Naive thymus-derived CD8-positive, alpha-beta T cell (primary cell): ENCODE measurements at regions not wholly inside any gene's neighbourhood (a gene's known extent, or its start where the extent isn't known, plus 50 kb on each side); places are given as distances from the start of the nearest gene placed in this dataset.
"Not testable (repeated sequence)": the region's sequence is repeated elsewhere in the genome, so short reads cannot be mapped to it uniquely, and the experiment has no call there.

ENCODE experiments used
- ATAC-seq, 2 donors: fragments of 150-1000 bp; cut with Tn5 transposase in 1 of 2; sonication (Bioruptor Pico), chemical (Tn5 transposase) in 1 of 2; 1 replicate in 1 of 2; 2 replicates in 1 of 2; pipeline ENCODE4 v1.10.0; 2021; ENCODE audit warnings: mild to moderate bottlenecking in 2 of 2, moderate library complexity in 2 of 2
- POLR2A ChIA-PET: fragments of 350-600 bp; sonication (Branson Sonifier 250); formaldehyde crosslinking; loops from one replicate; lab custom pipeline; 2021; ENCODE audit warnings: antibody characterized with exemption; lab: Charles Lee
- DNase-seq, 10 donors: peaks; one replicate each; pipeline versions ENCODE4 v3.0.0 to v3.0.0-alpha.2; 2020 to 2022
- H3K27ac Mint-ChIP-seq, 10 donors: one replicate each; pipeline ENCODE4 v1.8.0; 2020 to 2022; ENCODE audit warnings: mild to moderate bottlenecking in 10 of 10, mixed read lengths in 10 of 10, moderate library complexity in 4 of 10, inconsistent platforms in 1 of 10
- H3K27me3 Mint-ChIP-seq, 5 donors: one replicate each; pipeline ENCODE4 v1.8.0; 2021 to 2022; ENCODE audit warnings: mixed read lengths in 5 of 5
- H3K36me3 Mint-ChIP-seq, 3 donors: one replicate each; pipeline ENCODE4 v1.8.0; 2020 to 2022; ENCODE audit warnings: mixed read lengths in 3 of 3, mild to moderate bottlenecking in 2 of 3, inconsistent platforms in 1 of 3
- H3K4me1 Mint-ChIP-seq, 4 donors: one replicate each; pipeline ENCODE4 v1.8.0; 2021 to 2022; ENCODE audit warnings: mixed read lengths in 4 of 4
- H3K4me3 Mint-ChIP-seq, 10 donors: one replicate each; pipeline ENCODE4 v1.8.0; 2020 to 2022; ENCODE audit warnings: mild to moderate bottlenecking in 10 of 10, mixed read lengths in 10 of 10, moderate library complexity in 6 of 10, inconsistent platforms in 1 of 10
- H3K9me3 Mint-ChIP-seq, 9 donors: one replicate each; pipeline ENCODE4 v1.8.0; 2020 to 2022; ENCODE audit warnings: mixed read lengths in 9 of 9, mild to moderate bottlenecking in 3 of 9, inconsistent platforms in 1 of 9, moderate library complexity in 1 of 9

DNA sequence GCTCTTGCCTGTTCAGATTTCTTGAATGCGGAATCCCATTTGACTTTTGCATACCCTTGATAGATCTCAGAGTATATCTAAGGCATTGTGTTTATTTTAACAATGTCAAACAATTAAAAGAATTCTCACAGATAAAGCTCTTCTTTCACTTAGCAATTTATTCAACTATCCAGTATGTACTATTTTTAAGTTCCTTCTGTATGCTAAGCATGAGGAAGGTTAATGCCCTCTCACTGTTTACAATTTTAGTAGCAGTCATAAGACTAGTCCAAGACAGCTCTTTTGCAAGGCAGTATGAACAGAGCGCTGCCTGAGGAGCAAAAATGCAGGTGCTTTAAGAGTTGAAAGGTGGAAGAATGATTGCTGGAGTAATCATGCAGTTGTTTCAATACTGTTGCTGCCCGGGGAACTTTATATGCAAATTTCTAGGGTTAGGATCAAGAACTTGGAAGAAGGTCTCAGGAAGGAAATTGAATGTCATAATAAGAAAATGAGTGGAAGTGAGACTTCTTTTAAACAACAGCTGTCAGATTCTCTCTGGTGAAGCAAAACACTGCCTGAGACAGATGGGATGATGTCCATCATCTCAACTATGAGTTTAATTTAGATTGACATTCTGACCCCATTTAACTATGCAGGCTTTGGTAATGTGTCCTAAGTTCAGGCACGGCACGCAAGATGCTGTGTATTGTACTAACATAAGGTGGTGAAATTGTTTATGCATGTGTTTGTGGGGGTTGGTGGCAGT lies 1303.5 kb upstream of the CITED2 start:
- H3K4me3 Mint-ChIP-seq, result no peak overlapping the region
- no peaks in the 10 kb centered on the region for H3K36me3 Mint-ChIP-seq
- peaks cover 0 to 5% (median 1%) of the 10 kb centered on the region in 5 donors for H3K27me3 Mint-ChIP-seq

DNA sequence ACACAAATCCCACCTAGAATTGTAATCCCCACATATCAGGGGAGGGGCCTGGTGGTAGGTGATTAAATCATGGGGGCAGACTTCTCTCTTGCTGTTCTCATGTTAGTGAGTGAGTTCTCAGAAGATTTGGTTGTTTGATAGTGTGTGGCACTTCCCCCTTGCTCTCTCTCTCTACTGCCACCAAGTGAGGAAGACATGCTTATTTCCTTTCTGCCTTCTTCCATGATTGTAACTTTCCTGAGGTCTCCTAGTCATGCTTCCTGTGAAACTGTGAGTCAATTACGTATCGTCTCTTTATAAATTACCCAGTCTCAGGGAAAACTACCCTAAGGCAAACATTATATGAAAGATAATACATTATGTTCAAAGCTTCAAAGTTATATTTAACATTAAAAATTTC lies 1297.5 kb upstream of the CITED2 start:
- POLR2A ChIA-PET, result no interaction called here
- no peak overlapping the region for H3K4me3 Mint-ChIP-seq
- H3K27ac Mint-ChIP-seq, result no peak overlapping the region
- H3K9me3 Mint-ChIP-seq, result no peaks in the 10 kb centered on the region
- H3K36me3 Mint-ChIP-seq, result no peaks in the 10 kb centered on the region
- ATAC-seq, result no peak
- no peak for DNase-seq
- no peaks in the 10 kb centered on the region for H3K4me1 Mint-ChIP-seq
- peaks cover 0 to 3% (median 0%) of the 10 kb centered on the region in 5 donors for H3K27me3 Mint-ChIP-seq

More for the DNA sequence above, 1303.5 kb upstream of the CITED2 start:
- H3K9me3 Mint-ChIP-seq, result peaks cover 0 to 4% (median 0%) of the 10 kb centered on the region in 9 donors
- no peak overlapping the region for H3K27ac Mint-ChIP-seq
- H3K4me1 Mint-ChIP-seq, result no peaks in the 10 kb centered on the region
- POLR2A ChIA-PET, result no interaction called here
- no peak for DNase-seq
- no peak for ATAC-seq

DNA sequence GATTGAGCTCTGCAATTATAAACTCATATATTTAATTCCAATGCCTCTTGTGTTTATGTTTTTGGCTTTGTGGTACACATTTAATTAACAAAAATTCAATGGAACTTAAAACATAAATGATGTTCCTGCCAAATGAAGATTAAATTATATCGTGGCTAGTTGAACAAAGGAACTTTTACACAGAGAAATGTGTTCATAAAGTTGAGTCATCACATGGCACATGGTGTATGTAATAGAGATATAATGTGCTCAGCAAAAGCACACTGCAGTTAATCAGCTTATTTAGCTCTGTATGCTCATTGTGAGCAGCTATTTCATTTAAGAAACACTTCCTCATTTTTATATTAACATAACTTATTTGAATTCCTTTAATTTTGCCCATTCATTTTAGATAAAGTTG lies 1295.6 kb upstream of the CITED2 start:
- Mint-ChIP-seq H3K36me3 (no peaks in the 10 kb centered on the region), H3K4me1 (no peaks in the 10 kb centered on the region), H3K27ac (no peak overlapping the region), H3K4me3 (no peak overlapping the region), H3K27me3 (peaks cover 0 to 3% (median 0%) of the 10 kb centered on the region in 5 donors), H3K9me3 (no peaks in the 10 kb centered on the region)
- no peak for DNase-seq
- POLR2A ChIA-PET, result no interaction called here
- no peak for ATAC-seq

DNA sequence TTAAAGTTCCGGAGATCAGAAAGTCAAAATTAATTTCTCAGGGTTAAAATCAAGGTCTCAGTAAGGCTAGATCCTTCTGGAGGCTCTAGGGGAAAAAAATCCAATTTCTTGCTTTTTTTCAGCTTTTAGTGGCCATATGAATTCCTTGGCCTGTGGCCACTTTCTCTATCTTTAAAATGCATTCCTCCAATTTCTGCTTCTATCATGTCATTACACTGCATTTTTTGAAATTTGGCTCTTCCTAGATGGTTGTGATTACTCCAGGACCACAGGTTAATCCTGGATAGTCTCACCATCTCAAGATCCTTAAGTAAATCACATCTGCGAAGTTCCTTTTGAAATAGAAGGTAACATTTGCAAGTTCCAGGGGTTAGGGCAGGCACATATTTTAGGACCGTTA lies 1294.9 kb upstream of the CITED2 start:
- POLR2A ChIA-PET, result no interaction called here
- no peaks in the 10 kb centered on the region for H3K36me3 Mint-ChIP-seq
- DNase-seq, result no peak
- H3K4me1 Mint-ChIP-seq, result no peaks in the 10 kb centered on the region
- H3K9me3 Mint-ChIP-seq, result no peaks in the 10 kb centered on the region
- no peak overlapping the region for H3K27ac Mint-ChIP-seq
- ATAC-seq, result no peak
- no peak overlapping the region for H3K4me3 Mint-ChIP-seq
- peaks cover 0 to 3% (median 0%) of the 10 kb centered on the region in 5 donors for H3K27me3 Mint-ChIP-seq

DNA sequence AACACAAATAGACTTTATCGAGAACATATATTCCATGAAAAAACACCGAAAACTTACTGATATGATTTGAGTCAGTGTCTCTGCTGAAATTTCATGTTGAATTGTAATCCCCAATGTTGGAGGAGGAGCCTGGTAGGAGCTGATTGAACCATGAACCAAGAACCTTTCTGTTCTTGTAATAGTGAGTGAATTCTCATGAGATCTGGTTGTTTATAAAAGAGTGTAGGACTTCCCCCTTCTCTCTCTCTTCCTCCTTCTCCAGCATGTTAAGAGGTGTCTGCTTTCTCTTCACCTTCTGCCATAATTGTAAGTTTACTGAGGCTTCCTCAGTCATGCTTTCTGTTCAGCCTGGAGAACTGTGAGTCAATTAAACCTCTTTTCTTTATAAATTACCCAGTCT lies 1289.3 kb upstream of the CITED2 start:
- H3K36me3 Mint-ChIP-seq, result no peaks in the 10 kb centered on the region
- no peaks in the 10 kb centered on the region for H3K4me1 Mint-ChIP-seq
- H3K9me3 Mint-ChIP-seq, result no peaks in the 10 kb centered on the region
- no peak overlapping the region for H3K27ac Mint-ChIP-seq
- H3K27me3 Mint-ChIP-seq, result no peaks in the 10 kb centered on the region
- POLR2A ChIA-PET, result no interaction called here
- ATAC-seq, result no peak
- no peak for DNase-seq
- no peak overlapping the region for H3K4me3 Mint-ChIP-seq

DNA sequence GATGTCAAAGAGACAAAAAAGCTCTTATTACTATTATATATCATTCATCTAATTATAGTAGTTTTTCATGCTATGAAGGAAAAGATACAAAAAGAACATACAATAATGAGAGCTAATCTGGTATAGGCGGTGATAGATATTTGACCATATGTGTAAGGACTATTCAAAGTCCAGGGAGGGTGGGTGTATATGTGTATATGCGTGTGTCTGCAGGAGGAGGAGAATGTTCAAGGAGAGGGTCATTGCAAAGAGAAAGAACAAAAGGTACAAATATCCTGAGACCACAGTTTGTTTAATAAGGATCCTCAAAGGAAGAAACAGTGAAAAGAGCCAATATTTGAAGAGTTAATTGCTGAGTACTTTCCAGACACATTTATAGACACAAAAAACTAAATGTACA lies 1288.6 kb upstream of the CITED2 start:
- Mint-ChIP-seq H3K27me3 (no peaks in the 10 kb centered on the region), H3K4me1 (no peaks in the 10 kb centered on the region), H3K36me3 (no peaks in the 10 kb centered on the region), H3K27ac (no peak overlapping the region), H3K4me3 (no peak overlapping the region), H3K9me3 (no peaks in the 10 kb centered on the region)
- ATAC-seq (no peak), DNase-seq (no peak)
- POLR2A ChIA-PET, result no interaction called here

DNA sequence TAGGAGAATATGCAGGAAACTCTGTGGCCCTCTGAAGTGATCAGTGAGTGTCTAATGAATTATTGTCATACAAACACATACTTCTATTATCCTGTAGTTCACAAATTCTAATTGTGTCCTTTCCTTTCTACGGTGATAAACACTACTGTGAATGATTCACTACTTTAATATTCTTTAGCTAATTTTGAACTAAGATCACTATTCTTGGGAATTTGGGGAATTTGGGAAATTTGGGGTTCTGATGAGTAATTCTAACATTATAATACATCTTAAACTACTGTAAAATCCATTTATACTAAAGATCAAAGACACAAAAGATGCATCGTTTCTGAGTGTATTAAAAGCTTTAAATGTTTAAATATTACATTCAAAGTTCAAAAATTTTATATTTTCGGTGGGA lies 1287.2 kb upstream of the CITED2 start:
- no peak for DNase-seq
- POLR2A ChIA-PET, result no interaction called here
- Mint-ChIP-seq H3K4me1 (no peaks in the 10 kb centered on the region), H3K27ac (no peak overlapping the region), H3K27me3 (no peaks in the 10 kb centered on the region), H3K4me3 (no peak overlapping the region), H3K36me3 (no peaks in the 10 kb centered on the region), H3K9me3 (no peaks in the 10 kb centered on the region)
- no peak for ATAC-seq

DNA sequence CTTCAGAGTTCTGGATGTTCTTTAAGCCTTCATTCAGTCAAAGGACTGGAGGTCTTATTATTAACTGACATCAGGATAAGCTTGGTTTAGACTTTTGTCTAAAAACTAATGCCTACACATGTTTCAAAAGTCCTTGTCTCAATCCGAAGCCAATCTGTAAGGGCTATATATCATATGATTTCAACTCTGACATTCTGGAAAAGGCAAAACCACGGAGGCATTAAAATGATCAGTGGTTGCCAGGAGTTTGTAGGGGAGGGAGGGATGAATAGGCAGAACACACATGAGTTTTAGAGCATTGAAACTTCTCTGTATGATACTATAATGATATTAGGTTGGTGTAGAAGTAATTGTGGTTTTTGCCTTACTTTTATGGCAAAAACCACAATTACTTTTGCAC lies 1285.8 kb upstream of the CITED2 start:
- H3K27me3 Mint-ChIP-seq, result peaks cover 0 to 1% (median 0%) of the 10 kb centered on the region in 5 donors
- H3K36me3 Mint-ChIP-seq, result no peaks in the 10 kb centered on the region
- no peaks in the 10 kb centered on the region for H3K9me3 Mint-ChIP-seq

DNA sequence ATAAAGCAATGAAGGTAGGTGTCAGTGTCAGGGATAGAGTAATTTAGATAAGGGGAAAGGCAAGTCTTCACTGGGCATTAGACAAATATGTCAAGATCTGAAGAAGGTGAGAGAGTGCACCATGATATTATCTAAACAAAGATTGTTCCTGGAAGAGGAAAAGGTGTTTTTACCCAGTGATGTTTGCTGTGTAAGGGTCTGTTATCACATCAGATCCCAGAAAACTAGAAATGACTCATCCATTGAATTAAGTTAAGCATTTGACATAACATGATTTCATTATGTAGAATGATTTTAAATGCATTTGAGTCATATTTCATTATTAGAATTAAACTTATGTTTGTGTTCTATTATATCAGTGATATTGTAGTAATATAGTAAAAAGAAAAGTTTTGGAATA lies 1279.5 kb upstream of the CITED2 start:
- Mint-ChIP-seq H3K4me3 (no peak overlapping the region), H3K9me3 (peaks cover 0 to 3% (median 0%) of the 10 kb centered on the region in 9 donors), H3K36me3 (no peaks in the 10 kb centered on the region), H3K27ac (no peak overlapping the region), H3K27me3 (peaks cover 0 to 1% (median 0%) of the 10 kb centered on the region in 5 donors), H3K4me1 (no peaks in the 10 kb centered on the region)
- POLR2A ChIA-PET, result no interaction called here
- ATAC-seq, result no peak
- DNase-seq, result no peak

More for the DNA sequence above, 1285.8 kb upstream of the CITED2 start:
- H3K27ac Mint-ChIP-seq, result no peak overlapping the region
- ATAC-seq (no peak), DNase-seq (no peak)
- H3K4me3 Mint-ChIP-seq, result no peak overlapping the region
- POLR2A ChIA-PET, result no interaction called here
- H3K4me1 Mint-ChIP-seq, result no peaks in the 10 kb centered on the region

DNA sequence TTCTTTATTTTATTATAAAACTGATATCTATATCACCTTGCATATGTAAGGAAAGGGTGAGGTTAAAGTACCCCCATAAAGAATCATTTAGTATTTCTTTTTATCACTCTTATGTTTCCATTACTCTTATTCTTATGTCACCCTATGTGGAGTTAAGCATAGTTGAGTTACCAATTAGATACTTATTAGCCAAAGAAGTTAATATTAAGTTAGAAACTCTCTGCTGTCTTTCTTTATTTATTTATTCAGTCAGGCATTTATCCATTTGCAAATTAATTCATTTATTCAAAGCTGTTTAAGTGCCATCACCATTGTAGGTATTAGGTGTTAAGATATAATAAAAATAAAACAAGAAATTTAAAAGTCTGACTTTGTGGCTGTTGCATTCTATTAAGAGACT lies 1279.1 kb upstream of the CITED2 start:
- Mint-ChIP-seq H3K27ac (no peak overlapping the region), H3K27me3 (peaks cover 0 to 1% (median 0%) of the 10 kb centered on the region in 5 donors), H3K4me1 (no peaks in the 10 kb centered on the region), H3K4me3 (no peak overlapping the region), H3K36me3 (no peaks in the 10 kb centered on the region), H3K9me3 (peaks cover 0 to 5% (median 0%) of the 10 kb centered on the region in 9 donors)
- ATAC-seq, result no peak
- no peak for DNase-seq
- POLR2A ChIA-PET, result no interaction called here

DNA sequence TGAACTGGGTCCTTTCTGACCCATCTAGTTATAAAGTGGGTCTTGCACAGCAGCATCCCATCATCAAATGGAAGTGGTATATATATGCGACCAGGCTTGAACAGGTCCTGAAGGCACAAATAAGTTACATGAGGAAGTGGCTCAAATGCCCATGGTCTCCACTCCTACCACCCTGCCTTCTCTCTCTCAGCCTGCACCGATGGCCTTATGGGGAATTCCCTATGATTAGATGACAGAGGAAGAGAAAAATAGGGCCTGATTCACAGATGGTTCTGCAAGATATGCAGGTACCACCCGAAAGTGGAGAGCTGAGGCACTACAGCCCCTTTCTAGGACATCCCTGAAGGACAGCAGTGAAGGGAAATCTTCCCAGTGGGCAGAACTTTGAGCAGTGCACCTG lies 1275.1 kb upstream of the CITED2 start:
- H3K4me3 Mint-ChIP-seq, POLR2A ChIA-PET, H3K27ac Mint-ChIP-seq, ATAC-seq, H3K4me1 Mint-ChIP-seq, H3K27me3 Mint-ChIP-seq, DNase-seq: not testable (repeated sequence)
- Mint-ChIP-seq H3K36me3 (peaks cover 0 to 10% (median 0%) of the 10 kb centered on the region in 3 donors), H3K9me3 (peaks cover 0 to 27% (median 17%) of the 10 kb centered on the region in 9 donors)

DNA sequence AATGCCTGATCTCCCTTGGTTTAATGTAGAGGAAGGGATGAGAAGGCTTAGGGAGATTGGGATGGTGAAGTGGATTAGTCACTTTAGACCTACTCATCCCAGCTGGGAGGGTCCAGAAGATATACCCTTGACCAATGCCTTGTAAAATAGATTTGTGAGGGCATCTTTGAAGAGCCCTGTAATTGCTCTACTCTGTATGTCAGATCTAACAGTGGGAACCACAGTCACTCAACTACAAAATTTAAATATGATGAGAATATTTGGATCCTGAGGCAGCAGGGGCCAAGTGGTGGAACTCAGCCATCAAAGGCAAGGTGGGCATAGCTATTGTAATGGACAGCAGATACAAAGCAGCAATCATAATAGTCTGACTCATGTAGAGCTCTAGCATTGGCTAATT lies 1272.9 kb upstream of the CITED2 start:
- ATAC-seq, H3K4me1 Mint-ChIP-seq, H3K27me3 Mint-ChIP-seq, POLR2A ChIA-PET, DNase-seq, H3K27ac Mint-ChIP-seq, H3K4me3 Mint-ChIP-seq: not testable (repeated sequence)
- Mint-ChIP-seq H3K36me3 (peaks cover 0 to 10% (median 0%) of the 10 kb centered on the region in 3 donors), H3K9me3 (peaks cover 0 to 31% (median 17%) of the 10 kb centered on the region in 9 donors)

DNA sequence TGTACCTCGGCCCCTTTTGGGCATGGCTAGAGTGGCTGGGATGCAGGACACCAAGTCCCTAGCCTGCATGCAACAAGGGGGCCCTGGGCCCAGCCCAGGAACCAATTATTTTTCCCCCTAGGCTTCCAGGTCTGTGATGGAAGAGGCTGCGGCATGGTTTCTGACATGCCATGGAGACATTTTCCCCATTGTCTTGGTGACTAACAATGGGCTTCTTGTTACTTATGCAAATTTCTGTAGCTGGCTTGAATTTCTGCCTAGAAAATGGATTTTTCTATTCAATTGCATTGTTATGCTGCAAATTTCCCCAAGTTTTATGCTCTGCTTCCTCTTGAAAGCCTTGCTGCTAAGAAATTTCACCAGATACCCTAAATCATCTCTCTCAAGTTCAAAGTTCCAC lies 1269.6 kb upstream of the CITED2 start:
- Mint-ChIP-seq H3K4me3 (no peak overlapping the region), H3K9me3 (peaks cover 0 to 31% (median 17%) of the 10 kb centered on the region in 9 donors), H3K27ac (no peak overlapping the region), H3K27me3 (peaks cover 0 to 8% (median 2%) of the 10 kb centered on the region in 5 donors), H3K36me3 (peaks cover 0 to 10% (median 0%) of the 10 kb centered on the region in 3 donors), H3K4me1 (no peaks in the 10 kb centered on the region)
- DNase-seq (no peak), ATAC-seq (no peak)
- POLR2A ChIA-PET, result no interaction called here

DNA sequence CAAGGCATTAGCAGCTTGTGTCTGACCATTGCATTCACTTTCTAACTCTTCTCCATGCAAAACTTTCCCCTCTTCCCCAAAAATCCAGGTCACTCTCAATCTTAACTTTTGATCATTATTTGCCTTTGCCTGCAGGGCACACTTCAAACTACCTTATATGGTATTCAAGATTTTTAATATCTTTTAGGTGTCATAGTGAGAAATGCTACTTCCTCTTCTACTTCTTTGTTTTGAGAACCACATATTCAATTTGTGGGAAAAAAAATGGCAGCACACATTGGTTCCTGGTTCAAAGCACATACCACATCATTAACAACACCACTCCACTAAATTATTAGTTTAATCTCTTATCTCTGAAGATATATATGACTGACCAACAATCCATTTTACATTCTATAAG lies 1267.0 kb upstream of the CITED2 start:
- peaks cover 0 to 19% (median 3%) of the 10 kb centered on the region in 9 donors for H3K9me3 Mint-ChIP-seq
- H3K27me3 Mint-ChIP-seq, result peaks cover 0 to 10% (median 2%) of the 10 kb centered on the region in 5 donors
- no peak overlapping the region for H3K4me3 Mint-ChIP-seq
- ATAC-seq, result no peak
- peaks cover 0 to 1% (median 0%) of the 10 kb centered on the region in 3 donors for H3K36me3 Mint-ChIP-seq
- POLR2A ChIA-PET, result no interaction called here
- H3K27ac Mint-ChIP-seq, result no peak overlapping the region
- no peak for DNase-seq
- no peaks in the 10 kb centered on the region for H3K4me1 Mint-ChIP-seq
